GM15510 (cell line): ENCODE measurements at regions not wholly inside any gene's neighbourhood (a gene's known extent, or its start where the extent isn't known, plus 50 kb on each side); places are given as distances from the start of the nearest gene placed in this dataset.

Experiments
- POLR2A ChIP-seq: IDR thresholded peaks from 3 replicates; pipeline ENCODE4 v1.6.1; 2011; ENCODE audit warnings: borderline replicate concordance; ENCODE audit not compliant: insufficient read length; ENCODE audit errors: extremely low read depth

DNA sequence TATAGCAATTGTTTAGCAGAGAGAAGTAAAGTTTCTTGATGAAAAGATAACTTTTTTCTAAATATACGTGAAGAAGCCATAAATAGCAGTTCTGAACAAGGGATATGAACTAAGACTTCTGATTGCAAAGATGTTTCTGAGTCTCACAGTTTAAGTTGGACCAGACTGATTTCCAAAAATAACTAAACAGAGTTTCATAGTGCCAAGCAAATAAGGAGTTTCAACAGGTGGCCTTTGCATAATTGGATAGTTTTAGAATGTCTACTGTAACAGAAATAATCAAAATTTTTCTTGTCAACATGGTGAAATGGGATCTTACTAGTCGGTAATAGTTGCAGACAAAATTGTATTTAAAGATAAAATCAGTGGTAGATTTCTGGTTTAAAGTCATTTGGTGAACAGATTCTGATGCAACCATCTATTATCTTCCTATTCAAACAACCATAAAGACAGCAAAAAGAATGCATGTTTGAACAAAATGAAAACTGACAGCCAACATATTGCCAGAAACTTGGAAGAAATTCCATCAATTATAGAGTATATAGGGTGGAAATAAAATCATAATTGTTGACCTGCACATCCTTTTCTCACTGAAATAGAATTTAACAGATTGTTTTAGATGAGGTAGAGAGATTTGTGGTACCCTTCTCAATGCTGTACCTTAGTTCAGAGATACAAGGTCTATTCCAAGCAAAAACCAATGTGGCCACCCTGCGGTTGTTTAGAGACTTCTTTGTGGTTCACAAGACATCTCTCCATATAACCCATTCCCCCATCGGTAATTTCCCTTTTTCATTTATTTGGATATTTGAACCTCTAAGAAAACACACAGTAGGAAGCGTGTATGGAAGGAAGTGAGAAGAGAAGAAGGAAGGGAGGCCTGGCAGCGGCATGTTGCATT is 275.3 kb downstream of the COG6 start:
- TF ChIP-seq POLR2A, result no peak

DNA sequence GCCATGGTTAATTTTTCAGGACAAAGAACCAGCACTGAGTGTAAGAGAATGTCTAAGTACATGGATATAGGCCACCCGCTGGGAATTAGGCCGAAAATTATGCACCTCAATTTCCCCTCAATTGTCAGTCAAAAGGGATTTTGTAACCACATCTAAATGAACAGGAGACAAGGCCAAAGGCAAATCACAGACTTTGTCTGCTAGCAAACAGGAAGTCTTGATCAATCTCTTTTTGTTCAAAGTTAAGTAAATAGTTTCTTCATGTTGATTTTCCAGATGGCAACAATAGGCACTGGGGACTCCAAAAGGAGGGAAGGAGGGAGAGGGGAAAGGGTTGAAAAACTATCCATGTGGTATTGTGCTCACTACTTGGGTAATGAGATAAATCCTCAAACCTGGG is 276.0 kb downstream of the COG6 start:
- no peak for TF ChIP-seq POLR2A

DNA sequence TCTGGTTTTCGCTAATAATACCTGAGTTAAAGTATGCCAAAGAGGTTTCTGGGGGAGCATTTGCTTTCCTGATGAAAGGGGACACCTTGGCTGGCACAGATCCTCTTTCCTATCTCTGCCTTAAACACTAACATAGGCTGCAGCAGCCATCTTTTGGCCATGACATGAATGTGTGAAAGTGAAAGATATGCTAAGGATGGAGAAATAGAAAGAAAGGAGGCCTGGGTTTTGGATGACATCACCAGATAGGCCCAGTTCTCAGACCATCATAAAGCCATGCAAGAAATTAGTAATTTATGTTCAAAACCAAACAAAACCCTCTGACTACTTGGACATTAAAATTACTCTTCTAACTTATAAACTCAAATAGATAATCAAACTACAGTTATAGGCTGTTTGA is 279.7 kb downstream of the COG6 start:
- no peak for TF ChIP-seq POLR2A

DNA sequence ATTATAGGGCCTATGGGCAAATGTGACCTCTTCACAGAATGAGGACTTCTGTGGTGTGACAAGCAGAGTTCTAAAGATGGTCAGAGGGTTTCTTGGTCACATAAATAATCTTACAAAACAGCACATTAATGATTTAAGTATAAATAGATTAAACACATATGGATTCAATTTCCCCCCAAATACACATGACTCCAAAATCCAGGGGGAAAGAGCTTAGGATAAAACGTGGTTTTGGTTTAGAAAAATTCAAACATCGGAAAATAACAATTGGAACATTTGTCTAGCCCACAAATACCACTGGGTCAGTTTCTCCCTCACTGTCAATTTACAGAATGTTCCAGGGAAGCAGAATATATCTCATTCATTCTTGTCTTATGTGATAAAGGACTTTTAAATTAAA is 283.1 kb downstream of the COG6 start:
- no peak for TF ChIP-seq POLR2A

DNA sequence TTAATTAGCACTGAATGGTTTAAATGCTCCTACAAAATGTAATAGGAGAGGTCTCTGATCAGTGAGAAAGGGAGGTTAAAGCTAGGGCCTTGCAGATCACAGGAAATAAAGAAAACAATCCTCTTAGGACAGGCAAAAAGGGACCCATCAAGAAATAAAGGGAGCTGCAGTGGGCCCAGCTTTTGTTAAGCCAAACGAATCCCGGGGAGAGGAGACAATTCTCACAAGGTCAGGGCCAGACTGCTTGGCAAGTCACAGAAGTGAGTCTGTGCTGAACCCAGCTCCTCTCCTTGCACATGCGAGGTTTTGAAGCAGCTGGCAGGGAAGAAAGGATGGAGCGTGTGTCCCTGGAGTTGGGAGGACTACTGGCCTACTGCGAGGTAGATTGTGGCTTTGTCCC is 285.8 kb downstream of the COG6 start:
- TF ChIP-seq POLR2A, result no peak

DNA sequence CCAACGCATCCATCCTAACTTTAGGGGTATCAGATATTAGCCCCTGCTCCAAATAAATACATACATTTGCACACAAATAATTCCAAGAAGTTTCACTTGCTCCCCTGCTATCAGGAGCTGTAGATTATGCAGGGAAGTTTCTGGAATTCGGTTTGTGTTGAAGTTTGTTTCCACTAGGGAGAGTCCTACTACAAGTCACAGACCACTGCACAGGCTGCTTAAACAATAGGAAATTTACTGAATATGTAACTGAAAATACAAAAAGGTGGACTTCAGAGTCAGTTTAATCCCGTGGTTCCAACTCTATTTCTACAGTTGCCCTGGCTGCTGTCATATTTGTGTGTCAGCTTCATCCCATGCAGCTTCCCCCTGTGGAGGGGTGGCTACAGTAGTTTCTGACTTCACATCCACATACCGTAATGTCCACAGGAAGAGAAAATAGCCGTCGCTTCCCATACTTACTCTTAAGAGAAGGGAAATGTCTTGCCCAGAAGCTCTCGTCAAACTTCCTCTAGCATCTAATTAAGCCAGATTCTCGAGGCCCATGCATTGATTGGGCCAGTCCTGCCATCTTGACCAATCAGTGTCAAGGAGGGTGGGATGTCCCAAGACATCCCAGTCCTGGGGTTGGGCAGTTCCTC is 286.6 kb downstream of the COG6 start:
- TF ChIP-seq POLR2A, result no peak

DNA sequence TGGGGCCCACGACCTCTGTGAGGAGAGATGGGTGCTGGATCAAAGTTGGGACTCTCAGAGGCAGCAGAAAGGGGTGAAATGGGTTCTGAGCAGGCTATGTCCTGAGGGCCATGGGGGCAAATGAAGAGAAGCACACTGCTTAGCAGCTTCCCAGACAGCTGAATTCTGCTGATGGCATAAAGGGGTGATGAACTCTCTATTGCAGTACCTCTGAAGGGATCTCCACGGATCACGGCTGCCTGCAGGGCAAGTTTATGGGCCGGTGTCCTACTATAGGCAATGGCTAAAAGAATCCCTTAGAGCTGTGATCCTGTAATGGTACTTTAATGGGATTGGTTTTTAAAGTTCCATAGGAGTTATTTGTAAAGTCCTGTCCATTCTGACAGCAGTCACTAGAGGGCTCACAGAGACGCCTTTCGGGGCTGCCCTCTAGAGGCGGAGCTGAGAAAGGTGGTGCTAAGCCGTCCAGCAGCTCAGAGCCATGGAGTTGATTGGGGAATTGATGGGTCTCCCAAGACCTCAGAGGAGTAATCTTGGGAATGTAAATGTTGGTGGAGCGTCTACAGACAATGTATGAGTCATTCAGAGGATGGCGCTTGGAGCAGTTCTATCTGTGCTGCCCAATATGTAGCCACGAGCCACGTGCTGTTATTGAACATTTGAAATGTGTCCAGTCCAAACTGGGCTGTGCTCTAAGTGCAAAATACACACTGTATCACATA is 287.3 kb downstream of the COG6 start:
- TF ChIP-seq POLR2A, result no peak

DNA sequence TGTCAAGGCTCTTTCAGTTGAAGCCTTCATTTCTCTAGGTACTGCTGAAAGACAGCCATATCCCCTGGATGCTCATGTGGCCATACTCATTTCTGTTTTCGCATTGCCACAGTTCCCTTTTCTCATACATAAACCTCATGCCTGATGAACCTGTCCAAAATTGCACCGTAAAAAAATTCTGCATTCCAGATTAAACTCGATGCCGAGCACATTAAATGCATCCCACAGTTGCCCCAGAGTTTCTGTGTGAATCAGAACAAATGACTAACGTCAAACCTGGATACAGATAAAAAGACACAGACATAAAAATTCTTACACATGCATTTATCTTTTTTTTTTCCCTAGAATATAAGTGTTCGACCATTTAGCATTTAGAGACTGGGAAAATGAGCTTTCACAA is 288.2 kb downstream of the COG6 start:
- TF ChIP-seq POLR2A, result no peak

DNA sequence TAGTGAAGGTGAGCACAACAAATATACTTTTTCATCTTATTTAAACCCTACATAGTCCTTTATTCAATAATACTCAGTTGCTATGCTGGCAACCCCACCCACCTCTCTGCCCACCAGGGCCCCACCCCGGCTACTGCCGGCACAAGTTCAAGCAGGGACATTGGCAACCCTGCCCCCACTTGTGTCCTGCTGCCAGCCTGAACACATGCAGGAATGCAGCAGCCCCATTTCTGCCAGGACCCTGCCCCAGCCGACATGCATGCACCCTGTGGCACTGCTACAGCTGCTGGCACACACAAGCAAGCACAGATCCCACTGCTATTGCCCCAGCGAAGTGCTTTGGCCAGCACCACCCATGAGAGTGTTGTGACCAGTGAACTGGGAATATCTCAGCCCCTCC is 289.8 kb downstream of the COG6 start:
- no peak for TF ChIP-seq POLR2A

DNA sequence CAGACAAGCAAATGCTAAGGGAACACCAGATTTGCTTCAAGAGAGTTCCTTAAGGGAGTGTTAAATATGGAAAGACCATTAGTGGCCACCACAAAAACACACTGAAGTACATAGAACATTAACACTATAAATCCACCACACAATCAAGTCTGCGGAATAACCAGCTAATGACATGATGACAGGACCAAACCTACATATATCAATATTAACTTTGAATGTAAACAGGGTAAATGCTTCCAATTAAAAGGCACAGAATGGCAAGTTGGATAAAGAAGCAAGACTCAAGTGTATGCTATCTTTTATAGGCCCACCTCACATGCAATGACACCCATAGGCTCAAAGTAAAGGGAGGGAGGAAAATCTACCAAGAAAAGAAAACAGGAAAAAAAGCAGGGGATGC is 291.3 kb downstream of the COG6 start:
- no peak for TF ChIP-seq POLR2A

DNA sequence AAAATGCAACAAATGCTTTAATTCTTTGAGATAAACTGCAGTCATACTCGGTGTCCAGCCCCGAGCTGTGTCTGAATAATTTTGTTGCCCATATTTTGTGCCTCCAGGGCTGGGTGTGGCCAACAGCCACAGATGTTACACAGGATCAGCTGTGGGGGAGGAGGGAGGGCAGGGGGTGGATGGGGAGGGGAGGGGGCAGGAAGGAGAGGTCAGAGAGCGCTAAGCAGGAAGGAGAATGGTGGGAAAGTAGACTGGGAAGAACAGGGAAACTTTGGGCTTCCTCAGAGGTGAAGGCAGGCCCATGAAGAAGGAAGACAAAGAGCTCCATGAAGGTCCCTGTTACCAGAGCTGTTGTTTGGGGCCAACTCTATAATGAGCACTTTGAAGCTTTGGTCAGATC is 295.8 kb downstream of the COG6 start:
- TF ChIP-seq POLR2A, result no peak

DNA sequence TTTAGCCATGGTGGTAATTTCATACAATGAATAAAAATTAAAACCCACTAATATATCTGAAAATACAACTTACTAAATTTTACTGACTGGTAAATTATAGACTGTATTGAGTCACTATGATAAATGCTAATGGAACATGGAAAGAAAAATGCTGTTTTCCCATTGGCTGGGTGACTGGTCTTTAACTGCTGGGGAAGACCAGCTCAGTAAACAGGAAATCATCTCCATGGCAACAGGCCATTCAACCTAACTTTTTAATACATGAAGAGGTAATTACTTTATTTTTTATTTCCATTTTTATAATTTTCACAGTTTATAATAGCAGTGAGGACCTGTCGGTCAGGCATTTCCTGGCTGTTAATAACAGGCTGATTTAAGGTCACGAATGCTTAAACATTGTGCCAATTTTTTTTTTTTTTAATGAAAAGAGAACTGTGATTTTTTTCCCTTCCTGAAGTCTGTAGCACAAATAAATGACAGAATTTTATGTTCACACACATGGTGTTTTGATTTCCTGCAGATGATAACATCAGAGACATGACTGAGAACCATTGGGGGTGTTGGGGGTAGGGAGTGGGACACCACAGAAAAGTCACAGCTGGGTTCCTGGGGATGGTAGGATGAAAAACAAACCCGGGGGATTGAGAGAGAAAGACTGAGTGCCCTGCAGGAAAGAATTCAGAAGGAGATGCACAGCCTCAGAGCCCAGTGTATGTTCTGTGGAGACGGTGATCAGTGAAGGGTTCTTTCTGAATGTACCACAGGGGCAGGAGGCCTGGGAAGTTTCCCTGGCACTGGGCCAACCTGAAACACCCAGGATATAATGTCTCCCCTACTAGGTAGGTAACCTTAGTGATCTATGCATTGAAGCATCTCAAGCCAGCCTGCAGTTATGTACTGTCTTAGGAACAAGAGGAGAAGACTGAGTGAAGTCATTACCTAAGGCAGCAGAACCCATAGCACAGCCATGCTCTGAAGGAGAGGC is 297.1 kb downstream of the COG6 start:
- TF ChIP-seq POLR2A, result no peak

DNA sequence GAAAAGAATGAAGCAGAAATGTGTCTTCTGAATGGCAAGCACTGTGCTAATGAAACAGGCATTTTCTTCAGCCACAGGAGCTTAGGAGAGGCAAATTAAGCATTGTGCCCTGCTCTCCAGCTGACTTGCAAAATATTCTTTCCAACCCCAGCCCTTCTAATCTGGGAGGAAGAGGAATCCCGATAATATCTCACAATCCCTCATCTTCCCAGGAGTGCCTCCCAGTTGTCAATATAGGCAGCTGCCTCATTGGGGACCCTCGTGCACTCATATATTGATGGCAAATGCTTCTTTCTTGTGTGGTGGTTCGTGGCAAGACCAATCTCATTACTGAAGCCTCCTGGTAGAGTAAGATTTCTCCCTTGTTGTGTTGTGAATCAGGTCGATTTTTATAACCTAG is 299.0 kb downstream of the COG6 start:
- TF ChIP-seq POLR2A, result no peak

DNA sequence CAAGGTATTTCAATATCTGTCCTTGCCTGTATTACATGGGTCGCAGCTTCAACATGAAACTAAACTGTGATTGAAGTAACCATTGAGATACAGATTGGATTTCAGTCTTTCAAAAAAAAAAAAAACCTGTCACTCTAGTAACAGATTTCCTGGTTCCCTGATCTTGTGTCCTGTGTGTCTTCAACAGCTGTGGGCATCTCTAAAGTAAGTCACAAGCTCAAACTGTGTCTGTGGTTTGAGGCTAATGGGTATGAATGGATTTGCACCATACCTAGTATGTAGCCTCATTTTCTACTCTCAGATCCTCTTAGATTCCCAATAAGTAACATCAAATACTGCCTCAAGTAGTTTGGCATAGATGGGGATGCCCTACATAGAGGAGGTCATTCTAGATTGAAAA is 300.1 kb downstream of the COG6 start:
- no peak for TF ChIP-seq POLR2A

DNA sequence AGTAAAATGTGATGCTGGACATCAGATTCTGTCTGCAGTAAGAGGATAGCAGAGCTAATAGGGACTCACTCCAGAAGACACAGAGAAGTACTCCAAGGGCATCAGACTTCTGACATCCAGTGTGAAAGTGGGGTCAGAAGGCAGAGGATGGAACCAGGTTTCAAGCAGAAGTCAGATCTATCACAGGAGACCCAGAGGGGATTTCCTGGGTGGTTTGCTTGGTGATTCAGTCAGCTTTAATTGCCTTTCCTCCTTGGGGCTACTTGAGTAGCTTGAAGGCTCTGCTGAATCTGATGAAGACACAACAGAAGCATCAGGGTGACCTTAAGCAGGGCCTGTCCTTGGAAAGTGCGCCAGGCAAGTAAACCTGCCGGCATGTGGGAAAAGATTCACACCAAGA is 300.6 kb downstream of the COG6 start:
- TF ChIP-seq POLR2A, result no peak
